A673 (cell line): ENCODE measurements at regions not wholly inside any gene's neighbourhood (a gene's known extent, or its start where the extent isn't known, plus 50 kb on each side); places are given as distances from the start of the nearest gene placed in this dataset.

Experiments used
- EZH2 ChIP-seq: fragments of 200-600 bp; sonication (generic); IDR thresholded peaks from 2 replicates; pipeline ENCODE4 v1.6.1; 2017; ENCODE audit warnings: borderline replicate concordance, low read depth, mild to moderate bottlenecking, mixed read lengths, antibody characterized with exemption, low read length; ENCODE audit not compliant: poor library complexity, severe bottlenecking
- TF ChIP-seq, protein P1 (sequence below): fragments of 300-800, 200-600 bp; sonication (generic); conservative IDR thresholded peaks from 2 replicates; pipeline ENCODE4 v1.5.1; 2017; ENCODE audit warnings: low read depth, mild to moderate bottlenecking, antibody characterized with exemption, low read length, moderate library complexity, mixed read lengths

DNA sequence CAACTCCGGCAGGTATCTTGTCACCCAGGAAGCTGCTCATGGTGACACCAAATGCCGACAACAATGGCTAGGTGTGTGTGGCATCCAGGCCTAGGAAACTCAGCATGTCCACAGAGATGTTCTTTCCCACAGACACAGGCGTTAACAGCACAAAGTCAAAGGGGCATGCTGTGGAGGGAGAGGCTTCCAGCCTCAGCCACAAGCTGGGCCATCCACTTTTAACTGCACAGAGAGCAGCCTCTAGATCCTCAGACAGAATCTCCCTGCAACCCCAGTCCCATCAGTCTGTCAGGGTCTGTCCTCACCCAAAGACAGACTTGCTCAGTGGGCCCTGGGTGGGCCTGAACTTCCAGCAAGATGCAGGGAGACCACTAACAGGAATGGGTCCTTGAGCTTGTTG, 58.5 kb upstream of the BCAR3 start:
- TF ChIP-seq, protein P1, sequence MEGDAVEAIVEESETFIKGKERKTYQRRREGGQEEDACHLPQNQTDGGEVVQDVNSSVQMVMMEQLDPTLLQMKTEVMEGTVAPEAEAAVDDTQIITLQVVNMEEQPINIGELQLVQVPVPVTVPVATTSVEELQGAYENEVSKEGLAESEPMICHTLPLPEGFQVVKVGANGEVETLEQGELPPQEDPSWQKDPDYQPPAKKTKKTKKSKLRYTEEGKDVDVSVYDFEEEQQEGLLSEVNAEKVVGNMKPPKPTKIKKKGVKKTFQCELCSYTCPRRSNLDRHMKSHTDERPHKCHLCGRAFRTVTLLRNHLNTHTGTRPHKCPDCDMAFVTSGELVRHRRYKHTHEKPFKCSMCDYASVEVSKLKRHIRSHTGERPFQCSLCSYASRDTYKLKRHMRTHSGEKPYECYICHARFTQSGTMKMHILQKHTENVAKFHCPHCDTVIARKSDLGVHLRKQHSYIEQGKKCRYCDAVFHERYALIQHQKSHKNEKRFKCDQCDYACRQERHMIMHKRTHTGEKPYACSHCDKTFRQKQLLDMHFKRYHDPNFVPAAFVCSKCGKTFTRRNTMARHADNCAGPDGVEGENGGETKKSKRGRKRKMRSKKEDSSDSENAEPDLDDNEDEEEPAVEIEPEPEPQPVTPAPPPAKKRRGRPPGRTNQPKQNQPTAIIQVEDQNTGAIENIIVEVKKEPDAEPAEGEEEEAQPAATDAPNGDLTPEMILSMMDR, result no peak
- TF ChIP-seq EZH2, result no peak
